HT-29 (cell line): ENCODE measurements at regions not wholly inside any gene's neighbourhood (a gene's known extent, or its start where the extent isn't known, plus 50 kb on each side); places are given as distances from the start of the nearest gene placed in this dataset.
A peak's percentile ranks its signal among the peaks of the same experiment; 100 is the strongest.

Experiments
- DNase-seq: peaks from one replicate; pipeline ENCODE4 v3.0.0-alpha.2; 2015; ENCODE audit warnings: low spot score

DNA sequence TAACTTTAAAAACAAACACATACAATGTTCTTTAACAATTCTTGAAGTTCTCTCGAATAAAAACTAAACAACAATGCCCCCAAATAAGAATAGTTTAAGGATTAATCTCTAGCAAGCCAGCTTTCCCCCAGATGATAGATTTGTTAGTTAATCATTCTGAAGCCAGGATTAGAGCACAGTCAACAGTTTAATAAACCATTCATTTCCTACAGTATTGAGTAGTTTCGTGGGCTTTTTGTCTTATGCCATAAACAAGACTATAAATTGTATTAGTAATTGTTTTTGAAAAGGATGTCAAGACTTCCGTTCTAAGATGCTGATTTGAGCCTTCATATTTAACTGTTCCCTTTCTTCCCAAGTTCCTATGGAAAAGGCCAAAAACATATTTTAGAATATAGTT is 136.6 kb downstream of the PIK3R1 start:
- DNase-seq = no peak

DNA sequence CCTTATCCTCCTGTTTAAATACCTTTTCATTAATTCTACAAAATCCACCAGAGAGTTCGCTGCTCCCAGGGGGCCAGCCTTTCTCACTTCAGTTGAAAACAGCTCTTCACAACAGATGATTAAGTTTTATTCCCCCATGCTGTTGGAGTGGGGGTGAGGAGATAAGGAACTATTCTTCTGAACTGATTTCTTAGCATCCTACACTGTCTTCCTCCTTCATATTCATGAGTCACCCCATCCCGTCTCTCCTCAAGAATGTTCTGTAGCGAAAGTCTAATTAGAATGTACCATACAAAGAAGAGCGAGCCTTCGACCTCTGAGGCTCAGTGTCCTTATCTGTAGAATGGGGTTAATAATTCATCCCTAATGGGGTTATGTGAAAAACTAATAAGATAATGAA is 138.0 kb downstream of the PIK3R1 start:
- no peak for DNase-seq

DNA sequence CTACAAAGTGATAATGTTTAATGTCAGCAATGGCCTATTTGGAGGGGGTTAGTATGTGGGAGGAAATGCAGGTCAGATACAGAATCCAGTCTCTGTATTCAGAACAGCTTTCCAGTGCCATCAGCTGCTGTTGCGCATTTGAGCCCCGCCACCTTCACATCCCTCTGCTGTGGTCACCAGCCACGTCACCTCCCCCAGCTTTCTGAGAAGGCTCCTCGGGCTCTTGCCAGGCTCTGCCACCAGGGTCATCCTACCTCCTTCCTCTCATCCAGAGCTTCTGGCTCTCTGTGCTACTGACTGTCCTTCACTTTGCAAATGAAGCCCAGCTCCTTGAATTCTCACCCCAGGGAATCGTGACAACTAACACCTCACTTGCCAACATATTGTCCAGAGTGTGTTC is 138.8 kb downstream of the PIK3R1 start:
- DNase-seq = no peak

DNA sequence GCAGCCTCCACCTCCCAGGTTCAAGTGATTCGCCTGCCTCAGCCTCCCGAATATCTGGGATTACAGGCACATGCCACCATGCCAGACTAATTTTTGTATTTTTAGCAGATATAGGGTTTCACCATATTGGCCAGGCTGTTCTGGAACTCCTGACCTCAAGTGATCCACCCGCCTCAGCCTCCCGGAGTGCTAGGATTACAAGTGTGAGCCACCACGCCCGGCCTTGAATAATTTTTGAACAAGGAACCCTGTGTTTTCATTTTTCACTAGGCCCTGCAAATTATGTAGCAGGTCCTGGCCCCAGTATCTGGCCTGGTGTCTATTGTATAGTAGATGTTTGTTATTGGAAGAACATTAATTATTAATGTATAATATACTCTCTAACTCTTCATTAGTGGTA is 140.7 kb downstream of the PIK3R1 start:
- DNase-seq = no peak

DNA sequence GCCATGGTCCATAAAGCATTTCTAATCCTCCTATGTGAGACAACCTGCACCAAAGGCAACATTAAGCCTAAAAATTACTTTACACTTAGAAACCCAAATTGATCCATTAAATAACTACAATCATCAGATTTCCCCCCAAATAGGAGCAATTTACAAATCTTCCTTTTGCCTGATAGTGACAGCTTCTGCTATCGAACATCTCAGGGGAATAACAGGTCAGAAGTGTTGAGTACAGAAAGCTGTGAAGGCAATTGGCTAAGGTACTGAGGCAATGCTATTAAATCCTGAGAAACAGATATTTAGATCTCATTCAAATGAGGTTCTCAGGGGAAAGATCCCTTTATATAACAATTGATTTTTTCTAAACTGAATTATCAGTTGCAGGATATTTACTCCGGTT is 141.1 kb downstream of the PIK3R1 start:
- DNase-seq = no peak

DNA sequence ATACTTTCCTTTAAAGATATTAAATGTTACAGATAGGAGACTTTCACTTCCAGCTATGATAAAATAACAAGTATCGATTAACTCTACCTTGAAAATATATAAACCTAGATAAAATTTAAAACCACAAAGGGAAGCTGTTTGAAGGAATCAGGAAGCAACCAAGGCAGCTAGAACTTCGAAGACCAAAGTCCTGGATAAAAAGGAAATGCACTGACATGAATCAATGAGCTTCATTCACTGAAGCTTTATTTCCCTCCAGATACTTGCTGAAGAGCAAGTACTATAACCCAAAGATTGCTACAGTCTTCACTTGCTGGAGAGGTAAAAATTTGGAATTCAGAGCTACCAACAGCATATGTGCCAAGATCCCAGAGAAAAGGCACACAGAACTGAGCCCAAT is 144.1 kb downstream of the PIK3R1 start:
- DNase-seq = no peak

DNA sequence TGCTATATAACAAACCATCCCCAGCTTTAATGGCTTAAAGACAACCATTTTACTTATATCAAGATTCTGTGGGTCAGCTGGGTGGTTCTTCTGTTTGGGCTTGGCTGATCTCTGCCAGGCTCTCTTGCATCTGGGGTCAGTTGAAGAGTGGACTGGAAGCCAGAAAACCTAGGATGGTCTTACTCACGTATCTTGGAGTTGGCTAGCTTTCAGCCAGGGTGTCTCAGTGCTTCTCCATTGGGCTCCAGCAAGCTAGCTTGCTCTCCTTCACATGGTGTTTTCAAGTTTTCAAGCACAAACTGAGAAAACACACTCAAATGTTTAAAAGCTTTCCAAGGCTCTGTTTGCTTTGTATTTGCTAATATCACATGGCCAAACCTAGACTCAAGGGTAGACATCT is 146.8 kb downstream of the PIK3R1 start:
- no peak for DNase-seq

DNA sequence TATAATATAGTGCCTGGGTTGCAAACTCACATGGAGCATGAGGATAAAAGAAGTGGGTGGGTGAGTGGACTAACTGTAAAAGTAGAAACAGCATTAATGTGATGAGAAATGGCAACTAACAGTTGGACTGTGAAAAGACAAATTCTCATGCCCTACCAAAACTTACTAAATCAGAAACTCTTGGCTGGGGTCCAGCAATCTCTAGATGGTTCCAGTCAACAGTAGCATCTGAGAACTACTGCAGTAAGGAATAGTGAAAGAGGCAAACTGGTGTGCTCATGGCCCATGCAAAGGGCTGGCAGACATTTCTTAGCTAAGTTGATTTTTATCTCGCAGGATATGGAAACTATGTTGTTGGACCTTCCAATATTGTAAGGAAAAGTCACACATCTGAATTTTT is 150.3 kb downstream of the PIK3R1 start:
- DNase-seq = no peak

DNA sequence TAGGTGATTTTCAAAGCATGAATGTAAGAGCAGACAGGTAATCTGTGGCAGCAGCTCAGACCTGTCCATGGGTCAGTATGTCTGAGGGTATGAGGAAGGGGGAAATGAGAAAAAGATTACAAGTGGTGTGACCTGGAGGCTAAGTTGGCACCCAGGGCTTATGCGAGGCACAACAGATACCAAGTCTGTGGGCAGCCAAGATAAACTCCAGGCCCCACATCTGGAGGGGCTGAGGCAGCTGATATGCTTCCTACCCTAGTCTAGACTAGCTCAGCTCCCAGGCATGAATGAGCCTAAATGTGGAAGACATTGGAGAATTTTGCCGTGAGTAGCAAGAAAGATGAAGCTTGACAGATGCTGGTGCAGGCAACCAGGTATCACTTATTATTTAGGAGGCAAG is 151.7 kb downstream of the PIK3R1 start:
- DNase-seq = no peak

DNA sequence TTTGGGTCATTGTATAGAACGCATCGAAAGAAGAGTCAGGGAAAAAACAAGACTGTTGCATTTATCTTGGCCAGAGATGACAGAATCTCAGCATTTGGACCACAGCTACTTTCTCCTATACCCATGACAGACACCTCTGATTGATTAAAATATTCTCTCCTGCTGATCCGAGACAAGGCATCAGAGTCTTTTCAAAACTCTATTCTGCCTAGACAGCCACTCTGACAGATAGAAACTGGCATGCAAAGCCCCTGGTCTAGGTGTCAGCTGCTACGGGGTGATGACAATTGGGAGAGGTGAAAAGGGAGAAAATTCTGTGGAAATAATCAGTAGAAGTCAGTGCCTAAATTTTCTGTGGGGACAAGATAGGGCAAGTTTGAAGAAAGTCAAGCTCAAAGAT is 152.2 kb downstream of the PIK3R1 start:
- DNase-seq = no peak

DNA sequence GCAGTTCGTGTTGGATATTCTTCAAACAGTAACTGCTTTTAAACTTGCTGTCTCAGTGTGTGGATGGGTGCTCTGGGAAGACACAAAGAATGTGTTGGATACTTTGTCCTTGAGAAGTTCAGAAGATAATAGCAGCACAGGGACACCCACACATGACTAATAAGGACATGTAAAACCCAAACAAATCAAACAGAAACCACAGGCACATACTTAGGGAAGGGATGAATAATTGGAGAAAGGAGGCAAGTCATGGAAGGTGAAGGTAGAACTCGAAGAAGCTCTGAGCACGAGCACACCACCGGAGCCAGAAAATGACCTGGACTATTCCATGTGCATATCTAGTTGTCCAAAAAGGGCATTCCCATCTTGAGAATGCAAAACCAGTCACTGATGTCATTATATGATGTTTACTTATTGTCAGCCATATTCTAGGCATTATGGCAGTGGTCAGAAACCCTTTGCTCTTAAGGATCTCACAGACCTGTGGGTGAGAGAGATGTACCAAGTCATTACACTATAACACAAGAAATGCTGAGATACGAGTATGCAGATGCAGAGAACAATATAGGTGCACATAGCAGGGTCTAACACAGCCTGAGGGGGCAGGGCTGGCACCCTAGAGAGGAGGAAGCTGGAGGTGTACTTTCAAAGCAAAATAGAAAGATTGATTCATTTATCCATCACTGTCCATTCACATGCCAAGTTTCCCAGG is 152.9 kb downstream of the PIK3R1 start:
- DNase-seq = no peak

DNA sequence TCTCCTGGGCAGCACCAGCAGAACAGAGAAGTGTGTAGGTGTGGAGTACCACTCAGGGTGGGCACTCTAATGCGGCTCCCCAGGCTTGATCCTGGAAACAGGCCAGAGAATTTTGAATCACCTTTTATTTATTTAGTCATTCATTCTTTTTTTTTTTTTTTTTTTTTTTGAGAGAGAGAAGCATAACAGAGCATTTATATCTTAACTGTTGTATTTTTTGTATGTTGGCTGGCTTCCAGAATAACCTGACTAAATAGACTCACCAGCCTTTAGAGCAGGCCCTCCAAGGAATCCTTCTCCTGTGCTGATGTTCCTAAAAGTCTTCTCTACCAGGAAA is 153.4 kb downstream of the PIK3R1 start:
- peak; percentile 22 for DNase-seq

DNA sequence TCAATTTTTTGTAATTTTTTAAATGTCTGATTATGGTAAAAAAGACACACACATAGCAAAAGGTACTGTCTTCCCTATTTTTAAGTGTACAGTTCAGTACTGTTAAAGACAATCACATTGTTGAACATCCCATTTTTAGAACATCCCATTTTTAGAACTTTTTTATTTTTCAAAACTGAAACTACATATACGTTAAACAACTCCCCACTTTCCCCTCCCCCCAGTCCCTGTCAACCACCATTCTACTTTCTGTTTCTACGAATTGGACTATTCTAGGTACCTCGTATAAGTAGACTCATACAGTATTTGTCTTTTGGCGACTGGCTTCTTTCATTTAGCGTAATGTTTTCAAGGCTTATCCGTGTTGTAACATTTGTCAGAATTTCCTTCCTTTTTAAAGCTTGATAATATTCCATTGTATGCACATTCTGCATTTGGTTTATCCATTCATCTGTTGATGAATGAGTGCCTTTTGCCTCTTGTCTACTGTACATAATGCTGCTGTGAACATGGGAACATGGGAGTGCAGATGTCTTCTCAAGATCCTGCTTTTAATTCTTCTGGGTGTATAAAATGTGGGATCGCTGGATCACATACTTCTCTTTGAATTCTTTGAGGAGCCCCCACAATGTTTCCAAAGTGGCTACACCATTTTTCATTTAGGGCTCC is 154.0 kb downstream of the PIK3R1 start:
- DNase-seq = no peak

DNA sequence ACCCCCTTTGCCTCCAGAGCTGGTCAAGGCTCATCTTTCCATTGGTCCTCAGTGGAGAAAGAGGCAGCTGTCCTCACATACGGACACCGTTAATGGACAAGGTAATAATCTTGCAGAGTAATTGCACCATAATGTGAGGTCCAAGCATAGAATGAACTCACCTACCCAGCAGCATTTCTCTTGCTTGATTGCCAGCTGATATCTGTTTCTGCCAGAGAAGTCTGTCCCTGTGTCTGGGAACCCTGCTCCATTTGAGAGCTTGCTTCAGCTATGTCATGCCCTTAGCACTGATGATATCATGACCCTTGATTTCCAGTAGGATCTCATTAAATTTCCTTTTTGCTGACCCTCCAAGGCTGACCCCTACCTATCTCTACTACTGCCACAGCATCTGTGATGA is 154.6 kb downstream of the PIK3R1 start:
- no peak for DNase-seq

DNA sequence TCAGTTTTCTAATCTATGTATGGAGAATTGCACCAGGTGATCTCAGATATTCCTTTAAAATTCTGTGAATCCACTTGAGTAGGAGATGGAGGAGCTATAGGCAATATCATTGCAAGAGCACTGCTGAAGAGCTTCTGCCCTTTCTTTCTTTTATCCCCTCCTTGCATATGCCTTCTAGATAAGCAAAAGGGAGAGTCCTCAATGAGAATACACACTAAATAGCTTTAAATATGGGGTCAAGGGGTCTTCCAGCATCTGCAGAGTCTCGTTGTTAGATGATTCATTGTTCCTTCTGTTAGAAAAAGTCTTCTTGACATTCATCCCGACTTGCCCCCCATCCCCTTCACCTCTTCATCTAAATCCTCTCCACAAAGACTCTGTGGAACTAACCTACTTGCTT is 156.1 kb downstream of the PIK3R1 start:
- no peak for DNase-seq

DNA sequence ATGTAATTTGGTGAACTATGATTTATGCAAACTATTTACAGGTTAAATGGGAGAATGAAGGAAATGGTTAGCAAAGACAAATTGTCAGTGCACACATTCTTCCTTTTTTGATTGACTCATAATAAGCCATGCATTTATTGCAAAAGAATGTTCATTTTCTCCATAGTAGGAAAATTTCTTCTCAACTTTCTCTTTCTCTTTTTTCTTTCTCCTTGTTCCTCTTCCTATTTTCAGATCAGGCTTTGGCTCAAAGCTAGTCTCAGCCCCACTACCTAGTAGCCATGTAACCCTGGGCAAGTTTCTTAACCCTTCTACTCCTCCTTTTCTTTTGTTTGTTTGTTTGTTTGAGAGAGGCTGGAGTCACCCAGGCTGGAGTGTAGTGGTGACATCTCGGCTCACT is 156.6 kb downstream of the PIK3R1 start:
- no peak for DNase-seq

DNA sequence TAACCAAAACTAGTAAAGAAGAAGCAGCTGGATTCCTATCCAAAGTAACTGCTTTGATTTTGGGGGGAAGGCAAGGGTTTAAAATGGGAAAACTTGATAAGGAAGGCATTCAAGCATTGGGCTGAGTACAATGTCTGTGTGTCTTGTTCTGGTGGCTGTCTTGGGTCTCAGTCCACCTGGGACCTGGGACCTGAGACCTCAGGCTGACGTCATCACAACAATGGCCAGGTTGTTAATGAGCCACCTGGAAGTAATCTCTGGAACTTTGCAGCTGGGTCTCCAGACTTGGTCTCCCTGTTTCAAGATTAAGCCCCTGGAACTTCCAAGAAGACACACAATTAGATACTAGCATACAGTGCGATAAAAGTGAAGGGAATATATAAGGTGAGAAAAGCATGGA is 157.5 kb downstream of the PIK3R1 start:
- no peak for DNase-seq

DNA sequence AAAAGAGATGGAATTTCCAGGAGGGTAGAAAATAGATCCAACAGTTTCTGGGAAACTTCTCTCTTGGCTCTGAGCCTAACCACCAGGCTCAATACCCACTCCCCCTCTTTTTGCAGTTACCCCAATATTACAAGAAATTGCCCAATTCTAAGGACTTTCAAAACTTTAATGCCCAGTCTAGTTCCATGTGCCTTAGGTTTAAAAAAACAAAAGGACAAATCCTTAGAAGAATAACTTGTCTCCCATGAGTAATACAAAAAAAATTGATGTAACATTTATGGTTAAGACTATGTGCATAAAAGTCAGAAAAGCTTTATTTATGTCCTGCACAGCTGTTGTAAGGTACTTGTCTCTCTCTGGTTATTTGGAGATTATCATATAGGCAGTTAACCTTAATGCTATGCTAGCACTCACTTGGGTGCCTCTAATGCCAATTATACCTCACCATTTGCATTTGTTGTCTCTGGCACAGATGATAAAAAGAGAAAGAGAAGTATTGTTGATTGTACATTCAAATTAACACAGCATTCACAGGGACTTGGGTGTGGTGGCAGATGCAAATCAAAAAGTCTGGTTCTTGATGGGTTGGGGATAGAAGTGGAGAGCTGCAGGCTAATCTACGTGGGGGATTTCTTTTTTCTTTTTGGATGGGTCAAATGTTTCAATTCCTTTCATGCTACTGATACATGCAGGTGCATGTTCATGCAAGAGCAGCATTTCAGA is 159.4 kb downstream of the PIK3R1 start:
- DNase-seq = no peak

DNA sequence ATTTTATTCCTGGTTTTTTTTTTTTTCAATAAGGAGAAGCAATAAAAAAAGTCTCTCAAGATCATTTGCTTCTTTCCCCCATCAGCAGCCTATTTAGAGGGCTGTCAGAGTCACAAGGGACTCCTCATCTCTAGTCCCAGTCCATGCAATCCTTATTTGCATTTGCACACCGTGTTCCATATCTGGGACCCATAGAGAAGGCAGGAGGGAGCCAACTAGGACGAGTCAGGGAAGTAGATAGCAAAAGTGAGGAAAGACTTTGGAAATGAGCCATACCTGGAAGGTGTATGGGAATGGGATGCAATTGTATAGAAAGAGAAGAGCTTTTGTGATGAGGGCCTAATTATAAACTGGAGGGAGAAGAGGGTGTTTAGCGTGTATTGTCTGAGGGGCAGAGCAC is 160.0 kb downstream of the PIK3R1 start:
- no peak for DNase-seq

DNA sequence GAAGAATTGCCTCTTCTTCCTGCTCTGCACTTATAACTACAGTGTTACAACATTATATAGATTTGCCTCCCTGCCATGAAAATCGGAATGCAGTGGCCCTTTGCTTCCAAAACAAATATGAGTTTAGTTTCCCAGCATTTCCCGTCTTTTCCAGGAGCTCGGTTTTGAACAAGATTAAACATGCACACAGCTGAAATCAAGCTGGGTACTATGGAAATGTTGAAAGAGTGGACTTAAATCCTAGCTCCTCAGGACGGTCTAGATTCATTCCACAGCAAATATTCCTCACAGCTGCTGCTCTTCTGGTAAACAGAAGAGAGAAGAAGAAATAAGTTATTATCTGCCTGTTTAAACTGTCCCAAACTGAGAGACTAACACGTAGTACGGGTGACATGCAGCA is 161.4 kb downstream of the PIK3R1 start:
- DNase-seq = no peak

DNA sequence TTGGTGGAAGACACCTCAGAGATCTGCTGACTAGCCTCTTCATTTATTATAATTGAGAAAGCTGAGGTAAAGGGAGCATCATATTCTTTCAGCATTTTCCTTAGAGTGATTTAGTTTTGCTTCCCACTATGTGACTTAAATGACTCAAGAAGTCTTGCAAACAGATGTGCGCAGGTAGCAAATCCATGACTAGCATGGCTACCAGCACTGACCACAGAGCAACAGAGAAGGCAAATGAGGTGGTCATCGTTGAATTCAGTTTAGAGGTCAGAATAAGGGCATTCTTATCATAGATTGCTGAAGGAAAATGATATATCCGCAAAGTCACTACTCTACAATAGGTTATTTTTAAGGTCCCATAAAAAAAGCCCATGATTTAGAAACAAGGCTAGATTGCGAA is 162.2 kb downstream of the PIK3R1 start:
- DNase-seq = no peak

DNA sequence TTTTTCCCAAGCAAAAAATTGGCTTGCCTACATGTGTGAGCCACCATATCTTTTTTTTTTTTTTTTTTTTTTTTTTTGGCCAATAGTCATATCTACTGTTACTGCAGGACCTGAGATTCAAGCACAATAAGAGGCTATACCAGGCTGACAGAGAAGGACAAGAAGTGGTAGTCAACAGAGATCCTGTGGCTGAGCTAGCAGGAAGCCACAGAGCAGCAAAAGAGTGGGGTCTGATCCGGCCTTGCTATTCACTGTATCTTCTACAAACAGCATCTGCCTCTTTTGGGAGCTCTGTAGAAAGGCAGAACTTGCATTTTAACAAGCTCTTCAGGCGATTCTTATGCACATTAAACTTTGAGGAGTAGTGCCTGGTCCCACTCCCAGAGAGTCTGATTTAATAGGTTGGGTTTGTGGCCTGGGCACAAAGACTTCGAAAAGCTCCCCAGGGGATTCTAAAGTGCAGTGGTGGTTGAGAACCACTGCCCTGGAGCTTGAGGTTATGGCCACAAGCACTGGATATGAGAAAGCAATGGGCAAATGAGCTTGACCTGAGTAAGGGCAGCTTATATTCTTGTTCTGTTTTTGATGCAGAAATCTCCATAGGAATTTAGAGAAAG is 162.8 kb downstream of the PIK3R1 start:
- DNase-seq = no peak
